ENCODE measurements at regions not wholly inside any gene's neighbourhood (a gene's known extent, or its start where the extent isn't known, plus 50 kb on each side); places are given as distances from the start of the nearest gene placed in this dataset.
"Not testable (repeated sequence)": the region's sequence is repeated elsewhere in the genome, so short reads cannot be mapped to it uniquely, and the experiment has no call there.

GRCh38 chr7:104275900-104276299 is 52.5 kb upstream of the LHFPL3 start:
- Histone ChIP-seq H3K4me3 (no peak overlapping the region), H3K27ac (no peak overlapping the region), H3K36me3 (no peaks in the 10 kb centered on the region), H3K9me3 (no peaks in the 10 kb centered on the region), H3K27me3 (no peaks in the 10 kb centered on the region), H3K4me1 (no peaks in the 10 kb centered on the region)
- DNase-seq (no peak), ATAC-seq (no peak)
- intact Hi-C loops (cut with DNase I; ENCODE audit: low total_unique reads) (no loop called here), in situ Hi-C loops (cut with MboI; ENCODE audit: low sequenced_read_pairs in 4 of 4) (no loop called here)
- TF ChIP-seq POLR2A (IDR thresholded peaks at IDR 0.05): no peak
- no peak for TF ChIP-seq CTCF (IDR thresholded peaks at IDR 0.05 in 4 of 5, conservative IDR thresholded peaks at IDR 0.05 in 1 of 5)

GRCh38 chr7:104276730-104277129 is 51.7 kb upstream of the LHFPL3 start:
- in situ Hi-C loops (cut with MboI; ENCODE audit: low sequenced_read_pairs in 4 of 4); DNase-seq; H3K27me3 ChIP-seq; intact Hi-C loops (cut with DNase I; ENCODE audit: low total_unique reads); H3K4me3 ChIP-seq; H3K36me3 ChIP-seq; H3K27ac ChIP-seq; H3K4me1 ChIP-seq; H3K9me3 ChIP-seq; ATAC-seq: not testable (repeated sequence)
